WTC11 (cell line): ENCODE measurements at regions not wholly inside any gene's neighbourhood (a gene's known extent, or its start where the extent isn't known, plus 50 kb on each side); places are given as distances from the start of the nearest gene placed in this dataset.

ENCODE experiments used
- MXD4 ChIP-seq: fragments of 250-450 bp; sonication (Bioruptor Pico); IDR thresholded peaks from 2 replicates; pipeline ENCODE4 v1.8.0; 2021; ENCODE audit warnings: mild to moderate bottlenecking, moderate library complexity, borderline replicate concordance
- TF ChIP-seq, protein P1 (sequence below): fragments of 200-600 bp; IDR thresholded peaks from 2 replicates; pipeline ENCODE4 v1.8.0; 2022; ENCODE audit warnings: antibody characterized with exemption
- TF ChIP-seq, protein P2 (sequence below): sonication (generic); formaldehyde crosslinking; IDR thresholded peaks from 2 replicates; pipeline ENCODE4 v1.8.0; 2022; ENCODE audit warnings: mild to moderate bottlenecking, missing genetic modification reagents

DNA sequence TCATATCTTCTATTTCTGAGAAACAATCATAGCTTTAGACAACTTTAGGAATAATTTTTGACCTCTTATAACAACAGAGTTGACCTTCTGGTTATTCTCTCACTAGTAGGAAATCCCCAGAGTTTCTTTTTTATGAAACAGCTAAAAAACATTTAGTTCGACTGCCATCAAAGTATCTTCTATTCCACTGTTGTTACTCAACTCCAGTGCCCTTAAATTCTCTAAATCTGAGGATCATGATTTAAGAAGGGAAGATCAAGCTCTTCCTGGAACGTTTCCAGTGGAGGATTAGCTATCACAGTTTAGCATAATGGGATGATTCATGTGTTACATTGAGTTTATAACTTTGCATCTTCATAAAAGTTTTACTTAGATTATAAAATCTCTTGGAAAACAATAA lies 134.9 kb upstream of the VEGFC start:
- TF ChIP-seq, protein P1, sequence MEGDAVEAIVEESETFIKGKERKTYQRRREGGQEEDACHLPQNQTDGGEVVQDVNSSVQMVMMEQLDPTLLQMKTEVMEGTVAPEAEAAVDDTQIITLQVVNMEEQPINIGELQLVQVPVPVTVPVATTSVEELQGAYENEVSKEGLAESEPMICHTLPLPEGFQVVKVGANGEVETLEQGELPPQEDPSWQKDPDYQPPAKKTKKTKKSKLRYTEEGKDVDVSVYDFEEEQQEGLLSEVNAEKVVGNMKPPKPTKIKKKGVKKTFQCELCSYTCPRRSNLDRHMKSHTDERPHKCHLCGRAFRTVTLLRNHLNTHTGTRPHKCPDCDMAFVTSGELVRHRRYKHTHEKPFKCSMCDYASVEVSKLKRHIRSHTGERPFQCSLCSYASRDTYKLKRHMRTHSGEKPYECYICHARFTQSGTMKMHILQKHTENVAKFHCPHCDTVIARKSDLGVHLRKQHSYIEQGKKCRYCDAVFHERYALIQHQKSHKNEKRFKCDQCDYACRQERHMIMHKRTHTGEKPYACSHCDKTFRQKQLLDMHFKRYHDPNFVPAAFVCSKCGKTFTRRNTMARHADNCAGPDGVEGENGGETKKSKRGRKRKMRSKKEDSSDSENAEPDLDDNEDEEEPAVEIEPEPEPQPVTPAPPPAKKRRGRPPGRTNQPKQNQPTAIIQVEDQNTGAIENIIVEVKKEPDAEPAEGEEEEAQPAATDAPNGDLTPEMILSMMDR = no peak
- TF ChIP-seq, protein P2, sequence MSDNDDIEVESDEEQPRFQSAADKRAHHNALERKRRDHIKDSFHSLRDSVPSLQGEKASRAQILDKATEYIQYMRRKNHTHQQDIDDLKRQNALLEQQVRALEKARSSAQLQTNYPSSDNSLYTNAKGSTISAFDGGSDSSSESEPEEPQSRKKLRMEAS (CRISPR knock-in tag) = no peak
- no peak for TF ChIP-seq MXD4 (CRISPR knock-in tag)
